OCI-LY7 (cell line): ENCODE measurements at regions not wholly inside any gene's neighbourhood (a gene's known extent, or its start where the extent isn't known, plus 50 kb on each side); places are given as distances from the start of the nearest gene placed in this dataset.
"Not testable (repeated sequence)": the region's sequence is repeated elsewhere in the genome, so short reads cannot be mapped to it uniquely, and the experiment has no call there.

ENCODE experiments used
- BruUV-seq: library from RNA; stranded (reverse); fragments of 400-500 nt; replicated peaks from 2 replicates; lab custom pipeline; 2021; lab: Mats Ljungman, UMichigan
- CTCF ChIA-PET: fragments of 300-600 bp; sonication (Branson Sonifier 250); formaldehyde crosslinking; loops from one replicate; lab custom pipeline; 2022; ENCODE audit warnings: antibody characterized with exemption; ENCODE audit not compliant: unreplicated experiment; lab: Charles Lee
- POLR2A ChIA-PET: fragments of 300-600 bp; sonication (Branson Sonifier 250); formaldehyde crosslinking; loops from one replicate; lab custom pipeline; 2022; ENCODE audit warnings: antibody characterized with exemption; lab: Charles Lee
- DNase-seq: peaks from one replicate; pipeline ENCODE4 v3.0.0-alpha.2; 2015; ENCODE audit warnings: low spot score
- H2AFZ ChIP-seq: fragments of 200-600 bp; sonication (generic), shearing (Covaris generic); 2 replicates; pipeline ENCODE4 v1.6.1; 2014; ENCODE audit warnings: mild to moderate bottlenecking, antibody characterized with exemption, low read length, moderate library complexity
- H3K27ac ChIP-seq: fragments of 200-600 bp; sonication (generic); 2 replicates; pipeline ENCODE4 v1.5.1; 2014; ENCODE audit warnings: mixed run types, low read depth, mild to moderate bottlenecking, moderate library complexity, low read length, inconsistent platforms; ENCODE audit not compliant: poor library complexity, severe bottlenecking
- H3K36me3 ChIP-seq: fragments of 200-600 bp; sonication (generic); 2 replicates; pipeline ENCODE4 v1.6.1; 2014; ENCODE audit warnings: mild to moderate bottlenecking, antibody characterized with exemption, low read length, moderate library complexity, mixed read lengths; ENCODE audit not compliant: insufficient read depth
- H3K4me1 ChIP-seq: fragments of 200-600 bp; sonication (generic); 2 replicates; pipeline ENCODE4 v1.5.1; 2014; ENCODE audit warnings: mild to moderate bottlenecking, low read length; ENCODE audit not compliant: insufficient read depth, poor library complexity, severe bottlenecking
- H3K4me2 ChIP-seq: fragments of 200-600 bp; sonication (generic); 2 replicates; pipeline ENCODE4 v1.6.1; 2014; ENCODE audit warnings: mild to moderate bottlenecking, low read length
- H3K4me3 ChIP-seq: fragments of 200-600 bp; sonication (generic); 2 replicates; pipeline ENCODE4 v1.5.1; 2014; ENCODE audit warnings: mild to moderate bottlenecking, low read depth, low read length; ENCODE audit not compliant: poor library complexity, severe bottlenecking
- H3K79me2 ChIP-seq: fragments of 200-600 bp; sonication (generic); 2 replicates; pipeline ENCODE4 v1.6.1; 2016; ENCODE audit warnings: low read depth, mild to moderate bottlenecking, low read length, moderate library complexity, mixed read lengths; ENCODE audit not compliant: insufficient read depth
- H3K9me2 ChIP-seq: fragments of 200-600 bp; sonication (generic); 2 replicates; pipeline ENCODE4 v1.6.1; 2016; ENCODE audit warnings: mild to moderate bottlenecking, low read length, mixed read lengths; ENCODE audit not compliant: insufficient read depth
- H3K9me3 ChIP-seq: fragments of 200-600 bp; sonication (generic); 2 replicates; pipeline ENCODE4 v1.6.1; 2014; ENCODE audit warnings: mild to moderate bottlenecking, mixed run types, low read length, mixed read lengths
- H4K20me1 ChIP-seq: fragments of 200-600 bp; sonication (generic); 2 replicates; pipeline ENCODE4 v1.6.1; 2014; ENCODE audit warnings: mild to moderate bottlenecking, antibody characterized with exemption, low read length, moderate library complexity, mixed read lengths; ENCODE audit not compliant: insufficient read depth
- EZH2phosphoT487 ChIP-seq: fragments of 200-600 bp; sonication (generic); IDR thresholded peaks from 2 replicates; pipeline ENCODE4 v1.6.1; 2018; ENCODE audit warnings: low read depth, borderline replicate concordance, mild to moderate bottlenecking, mixed run types, antibody characterized with exemption, low read length, moderate library complexity, mixed read lengths
- intact Hi-C: fragments of 100-400 bp; cut with micrococcal nuclease; formaldehyde crosslinking; loops from one replicate; pipeline ENCODE4 v1.10.0; 2022; ENCODE audit not compliant: unreplicated experiment
- TF ChIP-seq, protein P1 (sequence below): fragments of 200-600 bp; sonication (generic); conservative IDR thresholded peaks from 2 replicates; pipeline ENCODE4 v1.5.1; 2014; ENCODE audit warnings: mild to moderate bottlenecking, antibody characterized with exemption, low read length, moderate library complexity, mixed read lengths

DNA sequence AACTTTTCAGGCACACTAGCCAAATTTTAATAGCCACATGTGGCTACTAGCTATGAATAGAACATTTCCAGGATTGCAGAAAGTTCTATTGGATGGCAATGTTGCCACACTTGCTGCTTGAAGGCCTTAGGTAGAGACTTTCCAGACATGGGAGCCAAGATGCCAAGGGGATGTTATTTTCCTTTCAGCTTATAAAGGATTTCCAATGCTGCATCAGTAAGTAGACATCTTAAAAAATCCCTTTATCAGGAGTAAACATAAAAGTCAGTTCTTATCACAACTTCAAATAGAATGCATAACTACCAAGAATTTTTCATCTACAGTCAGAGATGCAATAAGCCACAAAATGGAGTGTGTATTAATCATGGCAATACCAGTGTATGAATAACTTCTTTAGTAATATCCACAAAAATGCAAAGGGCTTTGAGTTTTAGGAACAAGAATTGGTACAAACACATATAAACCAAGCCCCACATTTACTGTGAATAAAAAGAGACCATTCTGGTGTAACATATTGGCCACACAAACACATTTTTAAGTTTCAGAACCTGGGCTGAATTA is 457.1 kb upstream of the ADAMTS9 start:
- Histone ChIP-seq H3K4me2 (no peak overlapping the region), H3K9me3 (no peaks in the 10 kb centered on the region), H3K9me2 (no peaks in the 10 kb centered on the region), H3K4me3 (no peak overlapping the region), H3K36me3 (no peaks in the 10 kb centered on the region), H3K27ac (no peak overlapping the region), H3K4me1 (no peaks in the 10 kb centered on the region), H4K20me1 (no peaks in the 10 kb centered on the region), H2AFZ (no peak overlapping the region), H3K79me2 (no peaks in the 10 kb centered on the region)
- ChIA-PET CTCF (no interaction called here), POLR2A (interaction anchor here (0.6 to 0.7 kb wide), 2 partner anchors 10 to 490 kb away, joined by 3 read pairs; no protein-coding TSS in a partner anchor)
- no TSS peak for BruUV-seq
- intact Hi-C loops: no loop called here
- no peak for DNase-seq
- TF ChIP-seq, protein P1, sequence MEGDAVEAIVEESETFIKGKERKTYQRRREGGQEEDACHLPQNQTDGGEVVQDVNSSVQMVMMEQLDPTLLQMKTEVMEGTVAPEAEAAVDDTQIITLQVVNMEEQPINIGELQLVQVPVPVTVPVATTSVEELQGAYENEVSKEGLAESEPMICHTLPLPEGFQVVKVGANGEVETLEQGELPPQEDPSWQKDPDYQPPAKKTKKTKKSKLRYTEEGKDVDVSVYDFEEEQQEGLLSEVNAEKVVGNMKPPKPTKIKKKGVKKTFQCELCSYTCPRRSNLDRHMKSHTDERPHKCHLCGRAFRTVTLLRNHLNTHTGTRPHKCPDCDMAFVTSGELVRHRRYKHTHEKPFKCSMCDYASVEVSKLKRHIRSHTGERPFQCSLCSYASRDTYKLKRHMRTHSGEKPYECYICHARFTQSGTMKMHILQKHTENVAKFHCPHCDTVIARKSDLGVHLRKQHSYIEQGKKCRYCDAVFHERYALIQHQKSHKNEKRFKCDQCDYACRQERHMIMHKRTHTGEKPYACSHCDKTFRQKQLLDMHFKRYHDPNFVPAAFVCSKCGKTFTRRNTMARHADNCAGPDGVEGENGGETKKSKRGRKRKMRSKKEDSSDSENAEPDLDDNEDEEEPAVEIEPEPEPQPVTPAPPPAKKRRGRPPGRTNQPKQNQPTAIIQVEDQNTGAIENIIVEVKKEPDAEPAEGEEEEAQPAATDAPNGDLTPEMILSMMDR: no peak
- no peak for TF ChIP-seq EZH2phosphoT487

DNA sequence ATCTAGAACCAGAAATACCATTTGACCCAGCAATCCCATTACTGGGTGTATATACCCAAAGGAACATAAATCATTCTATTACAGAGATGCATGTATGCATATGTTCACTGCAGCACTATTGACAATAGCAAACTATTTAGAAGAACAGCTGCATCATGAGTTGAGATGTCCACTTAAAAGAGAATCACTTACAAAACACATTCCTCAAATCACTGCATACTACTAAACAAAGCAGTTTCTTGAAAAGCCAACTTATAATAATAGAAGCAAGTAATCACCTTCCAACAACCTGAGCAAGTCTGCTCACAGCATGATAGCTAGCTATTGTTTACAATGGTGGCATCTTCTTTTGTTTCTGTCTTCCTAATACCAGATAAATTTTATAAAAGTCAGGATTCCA is 454.7 kb upstream of the ADAMTS9 start:
- BruUV-seq: no TSS peak
- Histone ChIP-seq H3K9me2 (no peaks in the 10 kb centered on the region), H3K9me3 (no peaks in the 10 kb centered on the region), H3K79me2 (no peaks in the 10 kb centered on the region), H3K4me1 (no peaks in the 10 kb centered on the region), H3K4me2 (no peak overlapping the region), H4K20me1 (no peaks in the 10 kb centered on the region), H3K36me3 (no peaks in the 10 kb centered on the region), H3K27ac (no peak overlapping the region), H3K4me3 (no peak overlapping the region), H2AFZ (no peak overlapping the region)
- intact Hi-C loops: no loop called here
- CTCF ChIA-PET: no interaction called here
- POLR2A ChIA-PET: no interaction called here
- TF ChIP-seq EZH2phosphoT487: no peak
- TF ChIP-seq, protein P1: no peak
- no peak for DNase-seq

DNA sequence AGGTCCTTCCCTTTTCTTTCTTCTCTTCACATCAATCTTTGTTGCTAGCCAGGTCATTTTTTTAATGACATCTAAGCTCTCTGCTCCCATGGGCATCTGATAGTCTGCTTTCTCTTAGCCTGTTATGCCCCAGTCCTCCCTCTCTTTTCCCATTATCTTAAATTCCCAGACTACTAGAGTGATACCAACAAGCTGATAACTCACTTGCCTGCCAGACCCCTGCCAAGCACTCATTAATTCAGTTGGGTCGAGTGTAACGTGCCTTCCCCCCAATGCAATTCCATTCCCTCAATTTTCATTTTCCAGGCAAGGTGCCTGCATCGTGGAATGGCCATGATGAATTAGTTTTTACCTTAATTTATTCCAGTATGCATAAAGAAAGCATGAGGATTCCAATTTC is 450.8 kb upstream of the ADAMTS9 start:
- ChIA-PET POLR2A (no interaction called here), CTCF (no interaction called here)
- DNase-seq: no peak
- intact Hi-C loops: no loop called here
- Histone ChIP-seq H3K9me2 (no peaks in the 10 kb centered on the region), H3K4me1 (no peaks in the 10 kb centered on the region), H3K79me2 (no peaks in the 10 kb centered on the region), H3K27ac (no peak overlapping the region), H4K20me1 (no peaks in the 10 kb centered on the region), H3K9me3 (no peaks in the 10 kb centered on the region), H3K4me2 (no peak overlapping the region), H3K4me3 (no peak overlapping the region), H3K36me3 (no peaks in the 10 kb centered on the region), H2AFZ (no peak overlapping the region)
- BruUV-seq: no TSS peak
- TF ChIP-seq, protein P1: no peak
- TF ChIP-seq EZH2phosphoT487: no peak

DNA sequence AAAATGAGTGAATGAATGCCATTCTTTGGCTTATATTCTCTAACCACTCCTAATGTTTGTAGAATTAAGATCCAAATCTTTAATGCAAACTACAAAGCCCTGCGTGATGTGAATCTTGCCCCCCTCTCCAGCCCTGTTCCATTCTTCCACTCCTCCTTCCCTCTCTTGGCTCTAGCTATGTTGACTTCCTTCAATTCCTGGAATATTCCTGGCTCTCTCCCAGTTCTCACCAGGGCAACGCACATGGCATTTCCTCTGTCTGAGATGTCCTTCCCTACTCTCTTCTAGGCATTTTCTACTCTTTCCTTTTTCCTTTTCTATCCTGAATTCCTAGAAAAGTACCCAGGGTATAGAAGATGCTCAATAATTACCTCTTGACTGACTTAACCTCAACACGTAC is 446.0 kb upstream of the ADAMTS9 start:
- H3K79me2 ChIP-seq, H3K4me1 ChIP-seq, intact Hi-C loops, H3K4me3 ChIP-seq, H3K9me3 ChIP-seq, H3K27ac ChIP-seq, CTCF ChIA-PET, H4K20me1 ChIP-seq, POLR2A ChIA-PET, BruUV-seq, H2AFZ ChIP-seq, H3K36me3 ChIP-seq, H3K4me2 ChIP-seq, H3K9me2 ChIP-seq, DNase-seq: not testable (repeated sequence)
